Spleen (tissue), 11 donors: ENCODE measurements at regions not wholly inside any gene's neighbourhood (a gene's known extent, or its start where the extent isn't known, plus 50 kb on each side); places are given as distances from the start of the nearest gene placed in this dataset.

Experiments
- DNase-seq: peaks from one replicate; pipeline ENCODE4 v3.0.0-alpha.2; 2020
- H3K27ac ChIP-seq, 8 donors: fragments of 200-600 bp; sonication (generic) in 7 of 8; 1 replicate in 4 of 8; 2 replicates in 4 of 8; pipeline versions ENCODE4 v1.5.0 to v1.8.0; 2016 to 2021; ENCODE audit warnings: inconsistent platforms in 4 of 8, mild to moderate bottlenecking in 4 of 8, moderate library complexity in 1 of 8
- H3K27me3 ChIP-seq, 7 donors: fragments of 200-600 bp; sonication (generic) in 6 of 7; replicated peaks in 1 of 7; 1 replicate in 4 of 7; 2 replicates in 3 of 7; pipeline versions ENCODE4 v1.5.0 to v1.8.0; 2016 to 2021; ENCODE audit warnings: inconsistent platforms in 3 of 7, mild to moderate bottlenecking in 1 of 7
- H3K36me3 ChIP-seq, 6 donors: fragments of 200-600 bp; sonication (generic) in 5 of 6; 1 replicate in 4 of 6; 2 replicates in 2 of 6; pipeline versions ENCODE4 v1.5.0 to v1.8.0; 2016 to 2021; ENCODE audit warnings: inconsistent platforms in 2 of 6
- H3K4me1 ChIP-seq, 6 donors: fragments of 200-600 bp; sonication (generic) in 5 of 6; 1 replicate in 3 of 6; 2 replicates in 3 of 6; pipeline versions ENCODE4 v1.5.0 to v1.8.0; 2016 to 2021; ENCODE audit warnings: inconsistent platforms in 3 of 6
- H3K4me3 ChIP-seq, 8 donors: fragments of 200-600 bp; sonication (generic) in 7 of 8; 1 replicate in 4 of 8; 2 replicates in 4 of 8; pipeline versions ENCODE4 v1.5.0 to v1.8.0; 2016 to 2021; ENCODE audit warnings: inconsistent platforms in 4 of 8, mild to moderate bottlenecking in 4 of 8, moderate library complexity in 2 of 8
- H3K9me3 ChIP-seq, 8 donors: fragments of 200-600 bp; sonication (generic) in 7 of 8; 1 replicate in 4 of 8; 2 replicates in 4 of 8; pipeline versions ENCODE4 v1.5.0 to v1.8.0; 2016 to 2021; ENCODE audit warnings: inconsistent platforms in 4 of 8
- POLR2A ChIP-seq, 3 donors: fragments of 450-650 bp; IDR thresholded peaks; one replicate each; pipeline ENCODE4 v1.5.1; 2017; ENCODE audit warnings: antibody characterized with exemption in 3 of 3, mild to moderate bottlenecking in 1 of 3
- POLR2AphosphoS5 ChIP-seq, 3 donors: sonication (generic); formaldehyde crosslinking; IDR thresholded peaks; one replicate each; pipeline ENCODE4 v1.5.1; 2017; ENCODE audit warnings: antibody characterized with exemption in 3 of 3
- WGBS, 5 donors: extraction: QIAGEN DNeasy Blood & Tissue Kit in 3 of 5; methylation state at CpG; one replicate each; pipeline versions ENCODE4 v1.1.5 to v1.1.7; 2013 to 2018; 5-methylcytosine and 5-hydroxymethylcytosine counted together
- intact Hi-C: fragments of 100-400 bp; cut with DNase I; formaldehyde crosslinking; loops from one replicate; pipeline ENCODE4 v1.15.0; 2023; ENCODE audit warnings: low total_unique reads
- TF ChIP-seq, protein P1 (sequence below), 11 experiments: fragments of 200-600 bp in 7 of 11; fragments of 450-650 bp in 4 of 11; sonication (generic) in 4 of 11; IDR thresholded peaks in 8 of 11; conservative IDR thresholded peaks in 3 of 11; 1 replicate in 7 of 11; 2 replicates in 4 of 11; pipeline versions ENCODE4 v1.4.0 to v1.8.0; 2016 to 2021; ENCODE audit warnings: antibody characterized with exemption in 11 of 11, inconsistent platforms in 4 of 11, mild to moderate bottlenecking in 1 of 11
- donor health status: healthy with polysubstance abuse.
- donor health status: DM: no; HTN: no; CAD: no; lungs with moderate emphysema.
- donor health status: DM: no; HTN: no; CAD: no.
- donor health status: Bipolar disorder and iron deficiency.
- donor health status: healthy.
- donor health status: DM: no; HTN: no; CAD: no.
- donor health status: DM: yes; HTN: yes; CAD: no.

DNA sequence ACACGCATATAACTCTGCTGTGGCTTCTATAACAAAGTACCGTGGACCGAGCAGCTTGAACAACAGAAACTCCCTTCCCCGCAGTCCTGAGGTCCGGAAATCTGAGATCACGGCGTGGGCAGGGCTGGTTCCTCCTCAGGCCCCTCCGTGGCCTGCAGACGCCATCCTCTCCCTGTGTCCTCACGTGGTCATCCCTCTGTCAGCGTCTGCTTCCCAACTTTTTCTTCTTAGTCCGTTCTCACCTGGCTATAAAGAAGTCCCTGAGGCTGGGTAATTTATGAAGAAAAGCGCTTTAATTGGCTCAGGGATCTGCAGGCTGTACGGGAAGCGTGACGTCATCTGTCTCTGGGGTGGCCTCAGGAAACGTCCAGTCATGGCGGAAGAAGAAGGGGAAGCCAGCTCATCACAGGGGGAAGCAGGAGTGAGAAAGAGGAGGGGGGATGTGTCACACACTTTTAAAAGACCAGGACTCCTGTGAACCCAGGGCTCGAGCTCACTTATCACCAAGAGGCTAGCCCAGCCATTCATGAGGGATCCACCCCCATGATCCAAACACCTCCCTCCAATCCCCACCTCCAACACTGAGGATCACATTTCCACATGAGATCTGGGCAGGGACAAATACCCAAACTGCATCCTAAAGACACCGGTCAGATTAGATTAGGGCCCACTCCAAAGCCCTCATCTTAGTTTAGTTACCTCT, 91.2 kb upstream of the INSIG1 start:
- H3K27ac ChIP-seq: peak overlapping the region; percentile 27 to 97 (median 90)
- no peaks in the 10 kb centered on the region for H3K36me3 ChIP-seq
- H3K4me3 ChIP-seq: peak overlapping the region in 6 of 8 donors; percentile 26 to 70 (median 36)
- no peaks in the 10 kb centered on the region for H3K9me3 ChIP-seq
- intact Hi-C loops: loop anchor here (5.0 kb wide), 2 partner anchors 91 to 279 kb away; partner anchors contain the start of gene INSIG1
- H3K27me3 ChIP-seq: no peaks in the 10 kb centered on the region
- 6 to 27% (median 15%) methylated on average over 20 of the region's 20 CpGs for WGBS, 5 donors
- DNase-seq: peak; percentile 93
- peaks cover 0 to 30% (median 15%) of the 10 kb centered on the region in 6 donors for H3K4me1 ChIP-seq
- no peak for TF ChIP-seq POLR2A (IDR thresholded peaks at IDR 0.05)
- TF ChIP-seq, protein P1, sequence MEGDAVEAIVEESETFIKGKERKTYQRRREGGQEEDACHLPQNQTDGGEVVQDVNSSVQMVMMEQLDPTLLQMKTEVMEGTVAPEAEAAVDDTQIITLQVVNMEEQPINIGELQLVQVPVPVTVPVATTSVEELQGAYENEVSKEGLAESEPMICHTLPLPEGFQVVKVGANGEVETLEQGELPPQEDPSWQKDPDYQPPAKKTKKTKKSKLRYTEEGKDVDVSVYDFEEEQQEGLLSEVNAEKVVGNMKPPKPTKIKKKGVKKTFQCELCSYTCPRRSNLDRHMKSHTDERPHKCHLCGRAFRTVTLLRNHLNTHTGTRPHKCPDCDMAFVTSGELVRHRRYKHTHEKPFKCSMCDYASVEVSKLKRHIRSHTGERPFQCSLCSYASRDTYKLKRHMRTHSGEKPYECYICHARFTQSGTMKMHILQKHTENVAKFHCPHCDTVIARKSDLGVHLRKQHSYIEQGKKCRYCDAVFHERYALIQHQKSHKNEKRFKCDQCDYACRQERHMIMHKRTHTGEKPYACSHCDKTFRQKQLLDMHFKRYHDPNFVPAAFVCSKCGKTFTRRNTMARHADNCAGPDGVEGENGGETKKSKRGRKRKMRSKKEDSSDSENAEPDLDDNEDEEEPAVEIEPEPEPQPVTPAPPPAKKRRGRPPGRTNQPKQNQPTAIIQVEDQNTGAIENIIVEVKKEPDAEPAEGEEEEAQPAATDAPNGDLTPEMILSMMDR (IDR thresholded peaks at IDR 0.05 in 8 of 11, conservative IDR thresholded peaks at IDR 0.05 in 3 of 11): no peak
- peak; percentile 30 to 72 (median 60) for TF ChIP-seq POLR2AphosphoS5 (IDR thresholded peaks at IDR 0.05)

DNA sequence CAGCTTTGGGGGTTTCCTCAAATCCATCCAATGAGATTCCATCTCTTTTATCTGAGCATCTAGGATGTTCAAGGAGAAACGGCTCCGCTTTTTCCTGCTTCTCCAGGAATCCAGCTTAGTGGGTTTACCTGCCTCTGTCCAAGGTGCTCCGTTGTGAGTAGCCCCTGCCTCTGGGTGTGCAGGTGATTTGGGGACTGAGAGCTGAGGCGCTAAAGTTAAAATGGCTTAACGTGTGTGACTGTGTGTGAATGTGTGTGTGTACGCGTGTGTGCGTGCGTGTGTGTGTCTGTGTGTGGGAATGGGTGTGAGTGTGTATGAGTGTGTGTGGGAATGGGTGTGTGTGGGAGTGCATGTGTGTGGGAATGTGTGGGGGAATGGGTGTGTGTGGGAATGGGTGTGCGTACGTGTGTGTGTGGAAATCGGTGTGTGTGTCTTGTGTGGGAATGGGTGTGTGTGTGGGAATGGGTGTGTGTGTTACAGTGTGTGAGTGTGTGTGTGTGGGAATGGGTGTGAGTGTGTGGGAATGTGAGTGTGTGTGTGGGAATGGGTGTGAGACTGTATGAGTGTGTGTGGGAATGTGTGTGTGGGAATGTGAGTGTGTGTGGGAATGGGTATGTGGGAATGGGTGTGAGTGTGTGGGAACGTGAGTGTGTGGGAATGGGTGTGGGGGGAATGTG, 90.2 kb upstream of the INSIG1 start:
- DNase-seq: peak; percentile 51
- WGBS, 5 donors: 82 to 98% (median 91%) methylated on average over 13 of the region's 13 CpGs
- no peaks in the 10 kb centered on the region for H3K36me3 ChIP-seq
- intact Hi-C loops: loop anchor here (5.0 kb wide), 2 partner anchors 90 to 280 kb away; partner anchors contain the start of gene INSIG1
- H3K27me3 ChIP-seq: no peaks in the 10 kb centered on the region
- peak overlapping the region in 1 of 8 donors; percentile 70 for H3K4me3 ChIP-seq
- TF ChIP-seq POLR2A (IDR thresholded peaks at IDR 0.05): no peak
- TF ChIP-seq POLR2AphosphoS5 (IDR thresholded peaks at IDR 0.05): no peak
- TF ChIP-seq, protein P1 (IDR thresholded peaks at IDR 0.05 in 8 of 11, conservative IDR thresholded peaks at IDR 0.05 in 3 of 11): no peak
- no peaks in the 10 kb centered on the region for H3K9me3 ChIP-seq
- H3K27ac ChIP-seq: peak overlapping the region in 5 of 8 donors; percentile 86 to 97 (median 93)
- H3K4me1 ChIP-seq: peaks cover 0 to 30% (median 15%) of the 10 kb centered on the region in 6 donors

DNA sequence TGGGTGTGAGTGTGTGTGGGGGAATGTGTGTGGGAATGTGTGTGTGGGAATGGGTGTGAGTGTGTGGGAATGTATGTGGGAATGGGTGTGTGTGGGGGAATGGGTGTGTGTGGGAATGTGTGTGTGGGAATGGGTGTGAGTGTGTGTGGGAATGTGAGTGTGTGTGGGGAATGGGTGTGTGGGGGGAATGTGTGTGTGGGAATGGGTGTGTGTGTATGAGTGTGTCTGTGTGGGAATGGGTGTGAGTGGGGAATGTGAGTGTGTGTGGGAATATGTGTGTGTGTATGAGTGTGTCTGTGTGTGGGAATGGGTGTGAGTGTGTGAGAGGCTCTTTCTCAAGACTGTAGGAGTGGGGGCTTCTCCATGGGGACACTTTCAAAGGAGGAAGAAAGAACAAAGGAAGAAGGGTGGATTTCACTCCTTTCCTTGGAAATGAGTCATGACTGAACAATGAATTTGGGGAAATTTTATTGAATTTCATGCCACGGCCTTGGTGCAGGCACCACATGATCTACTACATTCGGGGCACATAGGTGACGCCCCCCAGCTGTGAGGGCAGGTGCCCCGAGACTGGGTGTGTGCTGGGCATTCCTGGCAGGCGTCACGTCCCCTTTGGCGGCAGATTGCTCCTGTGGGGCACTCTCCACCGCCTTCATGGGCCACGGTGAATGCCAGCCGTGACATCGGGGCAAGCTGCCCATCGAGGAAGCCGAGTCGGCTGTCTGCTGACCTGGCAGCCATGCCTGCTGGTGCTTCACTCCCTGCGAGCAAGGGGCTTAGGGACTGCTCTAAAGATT, 88.8 kb upstream of the INSIG1 start:
- TF ChIP-seq POLR2A (IDR thresholded peaks at IDR 0.05) (no peak), POLR2AphosphoS5 (IDR thresholded peaks at IDR 0.05) (peak in 1 of 3 donors; percentile 43)
- TF ChIP-seq, protein P1 (IDR thresholded peaks at IDR 0.05 in 8 of 11, conservative IDR thresholded peaks at IDR 0.05 in 3 of 11): no peak
- DNase-seq: peak; percentile 79
- no peak overlapping the region for H3K4me3 ChIP-seq
- WGBS, 5 donors: 58 to 79% (median 73%) methylated on average over 7 to 15 of the region's 15 CpGs
- no peaks in the 10 kb centered on the region for H3K36me3 ChIP-seq
- peak overlapping the region in 5 of 8 donors; percentile 28 to 69 (median 56) for H3K27ac ChIP-seq
- peaks cover 0 to 10% (median 0%) of the 10 kb centered on the region in 7 donors for H3K27me3 ChIP-seq
- H3K9me3 ChIP-seq: no peaks in the 10 kb centered on the region
- H3K4me1 ChIP-seq: peaks cover 0 to 30% (median 15%) of the 10 kb centered on the region in 6 donors
- intact Hi-C loops: loop anchor here (5.0 kb wide), 2 partner anchors 88 to 282 kb away; partner anchors contain the start of gene INSIG1
